NCI-H510A treated with DMSO at 0.1 percent for 48 hours (cell line): ENCODE measurements at regions not wholly inside any gene's neighbourhood (a gene's known extent, or its start where the extent isn't known, plus 50 kb on each side); places are given as distances from the start of the nearest gene placed in this dataset.

Experiments used
- DNase-seq: peaks from one replicate; lab custom pipeline; 2025; lab: John Stamatoyannopoulos, UW

DNA sequence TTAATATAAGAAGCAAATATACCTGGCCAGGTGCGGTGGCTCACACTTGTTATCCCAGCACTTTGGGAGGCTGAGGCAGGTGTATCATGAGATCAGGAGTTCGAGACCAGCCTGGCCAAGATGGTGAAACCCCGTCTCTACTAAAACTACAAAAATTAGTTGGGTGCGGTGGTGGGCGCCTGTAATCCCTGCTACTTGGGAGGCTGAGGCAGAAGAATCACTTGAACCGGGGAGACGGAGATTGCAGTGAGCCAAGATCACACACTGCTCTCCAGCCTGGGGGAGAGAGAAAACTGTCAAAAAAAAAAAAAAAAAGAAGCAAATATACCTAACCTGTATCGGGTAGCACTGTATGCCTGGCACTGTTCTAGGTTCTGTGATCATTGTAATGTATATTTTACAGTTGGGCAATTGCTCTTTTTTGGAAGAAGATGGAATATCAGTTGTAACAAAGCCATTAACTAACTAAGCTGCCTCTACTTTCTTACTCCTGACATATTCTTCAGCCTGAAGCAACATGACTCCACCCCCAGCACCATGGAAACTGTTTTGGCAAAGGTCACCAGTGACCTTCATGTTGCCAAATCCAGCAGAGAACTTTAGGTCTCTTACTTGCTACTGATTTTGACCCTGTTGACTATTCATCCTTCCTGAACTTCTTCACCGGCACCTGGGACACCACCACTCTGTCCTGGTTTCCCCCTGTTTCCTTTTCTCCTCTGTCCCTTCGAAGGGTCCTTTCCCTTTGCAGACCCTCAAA, 203.8 kb downstream of the RPLP1 start:
- DNase-seq: no peak

DNA sequence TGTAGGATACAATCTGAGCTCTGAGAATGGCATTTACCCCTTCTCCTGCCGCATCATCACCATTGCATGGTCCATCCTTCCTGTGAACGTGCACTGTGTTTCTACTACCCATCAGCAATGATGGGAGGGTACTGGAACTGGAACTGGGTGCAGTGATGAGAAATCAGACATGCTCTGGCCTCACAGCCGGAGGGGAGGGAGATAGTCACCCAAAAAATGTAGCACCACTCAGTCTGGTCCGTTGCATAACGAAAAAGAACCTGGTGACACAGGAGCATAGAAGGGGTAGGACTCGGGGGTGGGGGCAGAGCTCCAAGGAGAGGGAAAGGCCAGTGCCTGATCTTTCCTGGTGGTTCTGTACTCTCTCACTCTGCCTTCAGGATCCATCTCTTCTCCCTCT, 205.0 kb downstream of the RPLP1 start:
- no peak for DNase-seq

DNA sequence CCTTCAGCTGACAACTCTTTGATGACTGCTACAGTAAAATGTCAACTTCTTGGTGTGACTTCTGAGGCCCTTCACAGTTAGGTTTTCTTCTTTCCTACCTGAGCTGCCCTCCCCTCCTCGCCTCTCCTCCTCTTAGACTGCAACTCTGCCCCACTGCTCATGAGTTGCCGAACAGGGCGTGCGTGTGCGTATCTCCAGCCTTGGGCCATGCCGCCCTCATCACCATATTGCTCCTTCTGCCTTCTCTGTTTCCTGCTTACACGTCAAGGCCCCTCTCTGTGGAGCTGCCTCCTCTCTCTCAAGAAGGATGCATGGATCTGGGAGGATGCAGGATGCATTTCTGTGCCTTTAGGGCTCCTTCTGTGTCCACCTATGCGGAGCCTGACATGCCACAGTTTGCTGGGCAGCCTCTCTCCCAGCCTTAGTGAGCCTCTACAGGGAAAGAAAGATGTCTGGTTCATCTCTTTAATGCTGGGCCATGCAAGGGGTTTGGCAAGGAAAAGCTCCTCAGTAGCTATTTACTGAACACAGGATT, 205.9 kb downstream of the RPLP1 start:
- no peak for DNase-seq

DNA sequence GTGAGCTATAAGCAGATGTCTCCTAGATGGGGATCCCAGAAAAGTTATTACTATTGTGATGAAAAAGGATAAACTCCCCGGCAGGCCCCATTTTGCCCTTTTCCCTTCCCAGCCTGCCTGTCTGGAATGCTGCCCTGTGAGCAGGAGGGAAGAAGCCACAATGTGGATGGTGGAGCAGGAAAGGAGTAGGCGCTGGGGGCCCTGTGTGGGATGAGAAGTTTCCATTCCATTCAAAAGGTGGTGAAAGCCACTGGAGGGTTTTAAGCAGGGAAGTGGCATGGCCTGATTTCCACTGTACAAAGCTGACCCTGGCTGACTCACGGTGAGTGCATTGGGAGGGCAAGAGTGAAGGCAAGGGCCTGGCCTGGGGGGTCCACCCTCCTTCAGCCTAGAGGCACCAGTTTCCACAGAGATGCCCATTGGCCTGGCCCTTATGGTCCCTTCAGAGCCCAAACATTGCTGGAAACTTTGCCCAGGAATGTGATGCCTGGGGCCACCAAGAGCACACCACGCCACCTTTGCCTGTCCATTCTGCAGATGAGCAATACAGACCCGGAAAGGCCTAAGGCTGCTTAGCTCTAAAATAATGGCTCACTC, 206.9 kb downstream of the RPLP1 start:
- no peak for DNase-seq

DNA sequence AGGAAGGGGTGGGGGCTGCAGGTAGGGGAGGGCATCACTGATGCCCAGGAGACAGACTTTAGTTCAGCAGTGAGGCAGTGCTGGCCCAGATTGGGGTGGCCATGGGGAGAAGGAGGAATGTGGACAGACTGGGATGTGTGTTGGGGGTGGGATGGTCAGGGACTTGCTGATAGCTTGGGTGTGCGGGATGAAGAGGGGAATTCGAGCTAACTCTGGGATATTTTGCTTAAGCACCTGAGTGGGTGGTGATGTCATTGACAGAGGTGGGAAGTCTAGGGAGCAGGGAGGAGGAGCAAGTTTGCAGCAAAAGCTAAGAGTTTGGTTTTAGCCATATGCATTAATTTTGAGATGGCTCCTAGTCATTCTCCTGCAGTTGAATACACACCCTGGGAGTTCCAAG, 207.5 kb downstream of the RPLP1 start:
- no peak for DNase-seq

DNA sequence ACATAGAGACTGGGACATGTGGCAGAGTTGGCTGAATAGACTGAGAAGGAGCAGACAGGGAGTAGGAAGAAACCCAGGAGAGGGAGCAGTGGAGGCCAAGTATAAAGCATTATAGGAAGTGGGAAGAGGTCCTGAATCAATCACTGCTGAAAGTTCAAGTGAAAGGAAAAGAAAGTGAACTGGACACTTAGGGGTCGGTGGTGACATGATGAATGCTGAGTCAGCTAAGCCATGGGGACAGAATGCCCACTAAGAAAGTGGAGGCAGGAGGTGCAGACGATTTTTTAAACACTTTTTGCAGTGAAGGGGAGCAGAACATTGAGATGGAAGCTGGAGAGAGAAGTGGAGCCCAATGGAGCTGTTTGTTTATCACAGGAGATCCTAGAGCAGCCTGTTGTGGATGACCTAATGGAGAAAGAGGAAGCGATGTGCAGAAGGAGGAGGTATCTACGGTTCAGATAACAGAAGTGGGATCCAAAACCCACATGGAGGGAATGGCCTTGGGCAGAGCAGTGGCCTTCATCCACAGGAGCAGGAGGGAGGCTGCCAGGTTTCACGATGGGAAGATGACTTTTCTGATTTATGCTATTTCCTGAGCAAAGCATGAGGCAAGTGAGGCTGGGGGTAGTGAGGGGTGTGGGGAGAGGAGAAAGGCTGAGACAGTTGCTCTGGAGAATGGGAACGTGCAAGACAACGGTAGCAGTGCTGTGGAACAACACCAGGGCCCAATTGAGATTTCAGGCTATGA, 208.2 kb downstream of the RPLP1 start:
- DNase-seq: no peak

DNA sequence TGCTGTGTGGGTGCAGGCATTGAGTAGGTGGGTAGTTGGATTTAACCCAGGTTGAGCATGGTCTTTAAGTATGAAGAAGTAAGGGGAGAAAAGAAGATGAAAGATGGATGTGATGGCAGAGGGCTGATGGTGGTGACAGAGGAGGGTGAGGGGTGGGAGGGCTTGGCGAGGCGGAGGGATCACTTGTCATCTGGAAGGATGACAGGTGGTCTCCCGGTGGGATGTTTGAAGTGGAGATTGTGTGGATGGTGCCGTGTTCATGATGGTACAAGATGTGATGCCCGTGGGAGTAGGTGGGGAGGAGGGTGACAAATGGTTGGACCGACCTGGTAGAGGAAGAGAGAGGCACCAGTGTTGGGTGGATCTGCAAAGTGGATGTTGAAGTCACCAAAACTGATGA, 208.8 kb downstream of the RPLP1 start:
- DNase-seq: no peak

DNA sequence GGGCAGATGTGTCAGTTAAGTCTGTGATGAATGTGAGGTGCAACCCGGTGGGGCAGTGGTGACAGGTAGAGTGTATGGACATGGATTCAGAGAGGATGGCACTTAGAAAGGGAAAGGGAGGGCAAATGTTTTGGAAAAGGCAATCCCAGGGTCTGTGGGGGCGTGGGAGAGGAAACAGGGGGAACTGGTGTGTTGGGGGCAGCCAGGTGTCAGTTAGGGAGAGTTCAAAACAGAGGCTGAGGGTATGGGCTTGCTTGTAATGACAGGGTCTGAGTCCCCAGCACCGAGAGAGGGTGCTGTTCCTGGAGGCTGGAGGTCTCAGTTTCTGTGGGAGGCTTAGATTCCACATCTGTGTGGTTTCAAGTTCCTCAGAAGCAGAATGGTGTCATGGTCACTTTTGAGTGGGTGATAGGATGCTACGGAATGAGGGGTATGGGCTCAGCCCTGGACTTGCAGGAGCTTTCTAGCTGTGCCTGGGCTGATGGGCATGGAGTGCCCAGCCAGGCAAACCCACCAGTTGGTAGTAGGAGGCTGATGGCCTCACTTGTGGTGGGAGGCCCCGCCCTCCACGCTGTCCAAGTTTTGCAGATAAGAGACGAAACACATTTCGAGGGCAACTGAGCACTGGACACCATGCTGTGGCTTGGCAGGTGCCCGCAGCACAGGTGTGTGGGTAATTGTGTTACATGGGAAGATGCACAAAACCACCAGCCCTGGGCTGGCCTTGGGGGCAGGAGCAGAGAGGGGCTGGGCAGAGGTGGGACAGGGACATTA, 209.4 kb downstream of the RPLP1 start:
- DNase-seq: no peak

DNA sequence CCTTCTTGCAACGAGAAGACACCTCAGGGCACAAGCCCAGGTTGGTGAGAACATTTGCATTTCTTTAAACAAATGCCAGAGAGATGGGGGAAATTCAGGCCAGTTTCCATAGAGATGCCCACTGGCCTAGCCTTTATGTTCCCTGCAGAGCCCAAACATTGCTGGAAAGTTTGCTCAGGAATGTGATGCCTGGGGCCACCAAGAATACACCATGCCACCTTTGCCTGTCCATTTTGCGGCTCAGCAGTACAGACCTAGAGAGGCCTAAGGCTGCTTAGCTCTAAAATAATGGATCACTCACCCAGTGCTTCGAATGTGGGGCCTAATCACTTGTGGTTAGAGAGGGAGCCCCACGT, 210.0 kb downstream of the RPLP1 start:
- DNase-seq: no peak

DNA sequence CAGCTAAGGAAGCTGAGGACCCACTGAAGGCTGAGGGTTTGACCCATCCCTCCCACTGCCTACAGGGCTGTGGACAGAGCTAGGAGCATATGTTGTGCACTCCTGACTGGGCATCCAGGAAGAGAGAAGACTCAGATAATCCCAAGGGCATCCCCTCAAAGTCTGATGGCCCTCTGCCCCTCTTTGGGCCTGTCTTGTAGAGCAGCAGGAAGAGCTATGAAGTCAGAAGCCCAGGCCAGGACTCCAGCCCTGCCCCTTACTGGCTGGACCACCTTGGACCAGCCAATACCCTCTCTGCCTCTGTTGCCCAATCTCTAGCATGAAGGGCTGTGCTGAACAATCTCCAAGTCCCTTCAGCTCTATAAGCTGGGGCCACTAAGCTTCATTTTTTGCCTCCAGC, 210.8 kb downstream of the RPLP1 start:
- no peak for DNase-seq

DNA sequence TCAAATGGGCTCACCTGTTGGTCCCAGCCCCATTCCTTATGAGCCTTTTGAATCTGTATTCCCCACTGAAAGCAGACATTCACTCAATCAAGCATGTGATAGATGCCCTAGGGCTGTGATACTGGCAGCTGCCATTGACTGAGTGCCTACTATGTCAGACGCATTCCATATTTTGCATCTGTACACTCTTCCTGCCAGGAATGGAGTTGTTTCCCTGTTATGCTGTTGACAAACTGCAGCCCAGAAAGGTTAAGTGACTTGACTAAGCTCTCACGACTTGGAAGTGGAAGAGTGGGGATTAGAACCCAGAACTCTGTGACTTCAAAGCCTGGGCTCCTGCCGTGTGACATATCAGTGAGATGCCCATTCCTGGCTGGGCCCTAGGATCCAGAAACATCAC, 211.4 kb downstream of the RPLP1 start:
- no peak for DNase-seq

DNA sequence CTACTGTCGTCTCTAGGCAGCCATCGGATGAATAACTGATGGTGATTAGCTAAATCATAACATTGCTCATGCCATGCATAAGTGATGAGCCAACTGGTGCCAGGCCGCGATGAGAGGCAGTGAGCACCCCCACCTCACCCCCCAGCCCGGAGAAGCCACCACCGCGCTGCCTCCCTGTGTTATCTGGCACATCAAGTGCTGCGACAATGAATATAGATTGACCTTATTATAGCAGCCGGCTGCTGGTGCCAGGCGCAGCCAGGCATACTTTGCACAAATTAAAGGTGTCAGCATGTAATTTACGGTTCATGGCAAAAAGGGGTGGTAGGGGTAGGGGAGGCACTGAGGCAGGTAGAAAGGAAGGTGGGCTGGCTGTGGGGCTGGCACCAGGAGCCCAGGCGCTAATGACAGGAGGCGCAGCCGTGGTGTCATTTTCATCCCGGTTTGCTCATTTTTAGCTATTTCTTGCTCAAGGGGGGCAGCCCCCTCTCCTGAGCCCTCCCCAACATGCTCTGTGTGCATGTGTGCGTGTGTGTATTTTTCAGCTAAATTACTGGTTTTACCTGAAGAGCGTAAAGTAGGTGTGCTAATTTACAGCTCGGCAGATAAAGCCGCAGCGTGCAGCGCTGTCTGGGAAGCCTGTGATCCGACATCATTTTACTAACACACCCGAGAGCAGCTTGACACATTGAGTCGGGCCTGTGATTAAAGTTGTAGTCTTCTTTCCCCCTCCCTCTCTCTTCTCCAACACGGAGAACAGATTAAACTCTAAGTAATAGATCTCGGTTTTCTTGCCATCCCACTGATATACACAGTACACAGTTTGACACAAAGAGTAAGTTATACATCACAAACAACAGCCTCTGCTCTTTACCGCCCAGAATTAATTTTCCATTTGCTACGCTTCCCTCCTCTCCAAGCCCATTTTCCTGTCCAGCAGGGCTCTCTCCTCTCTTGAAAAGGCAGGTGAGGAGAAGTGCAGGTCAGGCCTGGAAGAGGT, 212.3 kb downstream of the RPLP1 start:
- DNase-seq: peak; percentile 40

DNA sequence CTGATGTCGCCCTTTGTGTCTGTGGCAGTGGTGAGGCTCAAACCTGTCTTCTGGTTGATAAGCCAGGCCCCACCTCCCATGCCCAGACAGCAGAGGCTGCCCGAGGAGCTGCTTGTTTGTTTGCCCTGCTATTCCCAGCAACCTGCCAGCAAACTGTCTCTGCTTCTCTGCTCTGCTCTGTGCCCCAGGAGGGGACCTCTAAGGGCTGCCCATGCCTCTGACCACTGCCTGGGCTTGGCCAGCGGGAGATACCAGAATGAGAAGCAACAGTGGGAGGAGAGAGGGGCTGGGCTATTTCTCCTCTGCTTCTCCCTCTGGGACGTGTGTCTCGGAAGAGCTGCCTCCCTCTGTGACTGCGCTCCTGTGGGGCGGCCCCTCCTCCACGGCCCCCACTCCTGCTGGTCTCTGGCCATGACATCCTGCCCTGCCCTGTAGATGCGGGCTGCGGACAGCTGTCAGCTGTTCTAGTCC, 213.1 kb downstream of the RPLP1 start:
- DNase-seq: peak; percentile 56

DNA sequence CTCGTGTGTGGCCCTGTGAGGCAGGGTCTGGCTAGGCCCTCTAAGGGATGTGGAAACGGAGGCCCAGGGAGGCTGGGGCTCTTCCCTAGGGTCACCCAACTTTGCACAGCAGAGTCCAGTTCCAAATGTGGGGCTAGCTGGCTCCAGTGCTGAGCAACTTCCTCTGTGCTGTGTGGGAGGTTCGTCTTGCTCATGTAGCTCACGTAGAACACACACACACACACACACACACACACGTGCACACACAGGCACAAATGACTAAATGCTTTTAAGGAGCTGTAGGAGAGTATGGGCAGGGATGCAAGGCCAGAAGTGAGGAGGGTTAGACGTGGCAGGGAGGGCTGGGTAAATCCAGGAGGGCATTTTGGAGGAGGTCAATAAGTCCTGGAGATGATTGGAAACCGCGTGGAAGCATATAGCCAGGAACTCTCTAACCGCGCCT, 213.8 kb downstream of the RPLP1 start:
- DNase-seq: no peak

DNA sequence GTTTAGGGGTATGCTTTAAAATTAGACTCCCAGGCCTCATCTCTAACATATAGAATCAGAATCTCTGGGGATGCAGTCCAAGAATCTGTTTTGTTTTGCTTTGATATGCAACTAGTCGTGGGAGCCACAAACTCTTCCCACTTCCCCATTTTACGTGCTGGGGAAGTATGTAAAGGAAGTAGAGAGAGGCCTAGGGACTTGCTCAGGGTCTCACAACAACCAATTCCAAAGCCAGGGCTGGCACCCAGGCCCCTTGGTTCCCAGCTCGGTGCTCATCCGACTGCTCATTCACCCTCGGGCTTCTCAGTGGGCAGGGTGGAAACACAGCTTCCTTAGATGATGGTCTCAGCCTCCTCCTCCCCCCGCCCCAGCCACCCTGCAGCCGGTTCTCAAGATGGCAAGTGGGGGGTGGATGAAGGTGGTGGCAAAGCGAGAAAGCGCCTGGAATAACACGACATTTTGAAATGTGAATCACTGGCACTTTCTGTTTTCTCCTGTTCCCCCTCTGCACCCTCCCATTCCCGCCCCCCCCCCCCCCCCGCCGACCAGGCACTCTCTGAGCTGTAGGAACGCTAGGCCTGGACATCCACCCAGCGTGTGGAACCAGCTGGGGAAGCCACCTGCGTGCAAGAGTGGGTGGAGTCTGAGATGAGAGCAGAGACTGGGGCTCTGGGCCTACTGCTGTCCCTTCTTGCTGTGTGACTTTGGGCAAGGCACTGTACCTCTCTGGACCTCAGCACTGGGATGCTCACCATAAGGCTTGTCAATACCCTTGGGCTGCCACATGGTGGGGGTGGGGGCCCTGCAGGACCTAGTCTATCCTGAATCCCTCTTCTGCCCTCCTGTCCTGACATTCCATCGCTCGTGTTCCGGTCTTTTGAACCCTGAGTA, 214.5 kb downstream of the RPLP1 start:
- no peak for DNase-seq

DNA sequence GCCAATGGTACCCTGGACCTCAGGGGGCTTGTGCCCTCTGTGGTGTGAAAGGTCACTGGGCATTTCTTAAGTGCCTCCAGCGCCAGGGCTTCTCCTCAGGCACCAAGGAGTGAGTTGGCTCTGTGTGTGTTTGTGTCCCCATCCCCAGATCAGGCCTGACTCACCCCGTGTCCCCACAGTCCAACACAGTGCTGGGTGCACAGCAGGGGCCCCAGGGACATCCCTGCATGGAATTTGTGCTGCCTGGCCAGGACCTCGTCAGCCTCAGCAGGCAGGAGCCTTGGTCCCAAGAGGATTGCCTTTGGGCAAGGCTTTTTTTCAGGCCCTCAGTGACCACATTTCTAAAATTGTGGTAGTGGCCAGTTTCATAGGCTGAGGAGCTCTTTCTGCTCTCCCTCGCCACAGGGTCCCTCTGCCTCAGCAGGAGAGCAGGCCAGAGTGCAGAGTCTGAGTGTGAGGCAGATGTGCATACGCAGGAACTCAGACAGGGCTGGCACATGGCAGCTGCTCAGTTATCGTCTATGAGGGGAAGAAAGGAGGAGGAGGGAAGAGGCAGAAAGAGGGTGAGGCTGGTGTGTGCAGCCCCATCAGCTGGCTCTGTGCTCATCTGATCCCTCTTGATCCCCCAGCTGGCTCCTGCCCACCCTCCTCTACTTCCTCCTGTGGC, 215.6 kb downstream of the RPLP1 start:
- peak; percentile 25 for DNase-seq

DNA sequence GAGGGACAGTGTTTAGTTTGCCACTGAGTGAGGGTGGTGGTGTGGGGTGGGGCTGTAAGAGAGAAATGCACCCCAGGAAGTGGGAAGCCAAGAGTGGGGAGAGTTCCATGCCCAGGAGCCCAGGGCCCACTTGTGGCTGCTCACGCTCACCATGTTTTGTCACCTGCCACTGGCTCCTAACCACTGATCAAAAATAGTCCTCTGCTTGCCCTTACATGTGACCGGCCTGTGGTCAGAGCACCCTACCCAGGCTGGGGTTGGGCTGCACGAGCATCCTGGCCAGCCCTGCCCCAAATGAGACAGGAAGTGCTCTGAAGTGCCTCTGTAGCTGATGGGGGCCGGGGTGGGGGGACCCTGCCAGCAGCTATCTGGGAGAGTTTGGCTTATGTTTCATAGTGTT, 216.3 kb downstream of the RPLP1 start:
- DNase-seq: no peak

DNA sequence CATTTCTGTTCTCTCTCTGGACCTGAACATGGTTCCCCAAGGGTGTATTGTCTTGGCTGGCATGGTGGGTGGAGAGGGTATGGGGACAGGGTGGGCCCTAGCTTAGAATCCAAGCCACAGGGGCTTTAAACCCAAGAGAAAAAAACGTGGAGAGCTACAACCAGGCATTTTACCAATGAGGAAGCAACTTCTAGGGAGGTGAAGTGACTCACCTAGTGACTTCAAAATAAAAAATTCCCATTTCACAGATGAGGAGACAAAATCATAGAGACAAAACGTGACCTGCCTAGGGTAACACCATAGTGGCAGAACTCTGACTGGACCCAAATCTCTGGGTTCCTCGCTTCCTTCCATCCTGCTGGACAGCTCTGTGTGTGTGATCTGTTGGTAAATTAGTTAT, 216.8 kb downstream of the RPLP1 start:
- no peak for DNase-seq

DNA sequence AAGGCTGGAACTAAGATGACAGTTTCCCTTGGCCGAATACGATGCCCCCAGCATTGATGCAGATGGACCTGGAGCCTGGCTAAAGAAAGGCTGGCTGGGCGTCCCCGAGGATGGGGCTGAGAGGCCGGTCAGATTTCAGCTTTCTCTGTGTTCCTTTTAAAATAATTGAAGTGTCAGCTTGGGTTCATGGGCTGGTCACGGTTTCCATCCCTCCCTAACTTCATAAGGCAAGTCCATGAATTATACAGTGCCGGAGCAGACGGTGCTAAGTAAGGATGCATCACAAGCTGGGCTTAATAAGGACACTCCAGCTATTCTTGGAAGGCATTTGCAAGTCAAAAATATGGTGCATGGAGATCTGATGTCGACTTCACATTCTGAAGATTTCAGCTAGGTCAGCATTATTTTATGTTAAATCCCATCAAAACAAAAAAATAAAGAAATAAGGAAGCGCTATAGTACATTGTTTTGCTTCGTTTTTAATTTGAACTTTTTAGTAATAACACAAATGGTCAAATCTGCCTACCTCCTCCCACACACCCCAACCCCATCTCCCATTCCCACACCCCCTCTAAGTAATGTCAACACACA, 220.8 kb downstream of the RPLP1 start:
- no peak for DNase-seq
